Neural progenitor cell (in vitro differentiated cells): ENCODE measurements at regions not wholly inside any gene's neighbourhood (a gene's known extent, or its start where the extent isn't known, plus 50 kb on each side); places are given as distances from the start of the nearest gene placed in this dataset.

ENCODE experiments used
- DNase-seq: peaks from one replicate; pipeline ENCODE4 v3.0.0-alpha.2; 2016; ENCODE audit warnings: low spot score
- H2AFZ ChIP-seq: fragments of 200-600 bp; sonication (generic); replicated peaks from 2 replicates; pipeline ENCODE4 v1.6.1; 2016; ENCODE audit warnings: antibody characterized with exemption
- H3F3A ChIP-seq: fragments of 200-600 bp; sonication (generic); 2 replicates; pipeline ENCODE4 v1.6.1; 2016; ENCODE audit warnings: antibody characterized with exemption, low read depth
- H3K27ac ChIP-seq: fragments of 200-600 bp; sonication (generic); 2 replicates; pipeline ENCODE4 v1.5.1; 2016; ENCODE audit warnings: mild to moderate bottlenecking
- H3K27me3 ChIP-seq: fragments of 200-600 bp; sonication (generic); 2 replicates; pipeline ENCODE4 v1.6.1; 2016; ENCODE audit warnings: mild to moderate bottlenecking, moderate library complexity
- H3K36me3 ChIP-seq: fragments of 200-600 bp; sonication (generic); 2 replicates; pipeline ENCODE4 v1.5.1; 2016
- H3K4me1 ChIP-seq: fragments of 200-600 bp; sonication (generic); 2 replicates; pipeline ENCODE4 v1.6.1; 2016; ENCODE audit warnings: mixed run types
- H3K4me2 ChIP-seq: fragments of 200-600 bp; sonication (generic); 2 replicates; pipeline ENCODE4 v1.6.1; 2016
- H3K4me3 ChIP-seq: fragments of 200-600 bp; sonication (generic); 2 replicates; pipeline ENCODE4 v1.5.1; 2016
- H3K79me2 ChIP-seq: fragments of 200-600 bp; sonication (generic); 2 replicates; pipeline ENCODE4 v1.6.1; 2016; ENCODE audit warnings: low read depth
- H3K9ac ChIP-seq: fragments of 200-600 bp; sonication (generic); 2 replicates; pipeline ENCODE4 v1.6.1; 2016
- H3K9me3 ChIP-seq: fragments of 200-600 bp; sonication (generic); 2 replicates; pipeline ENCODE4 v1.5.1; 2016; ENCODE audit warnings: low read depth
- H4K20me1 ChIP-seq: fragments of 200-600 bp; sonication (generic); 2 replicates; pipeline ENCODE4 v1.6.1; 2016; ENCODE audit warnings: low read depth
- H3K27ac Mint-ChIP-seq: 3 replicates; pipeline ENCODE4 v1.8.0; 2021; ENCODE audit warnings: mixed read lengths
- H3K27me3 Mint-ChIP-seq: 2 replicates; pipeline ENCODE4 v1.8.0; 2022; ENCODE audit warnings: low read depth, mild to moderate bottlenecking, inconsistent platforms, moderate library complexity, mixed read lengths; ENCODE audit not compliant: insufficient read depth
- H3K36me3 Mint-ChIP-seq: 3 replicates; pipeline ENCODE4 v1.8.0; 2021; ENCODE audit warnings: mixed read lengths
- H3K4me1 Mint-ChIP-seq: 3 replicates; pipeline ENCODE4 v1.8.0; 2021; ENCODE audit warnings: mixed read lengths
- H3K4me3 Mint-ChIP-seq: 3 replicates; pipeline ENCODE4 v1.8.0; 2021; ENCODE audit warnings: mild to moderate bottlenecking, moderate library complexity, mixed read lengths
- H3K9me3 Mint-ChIP-seq: 3 replicates; pipeline ENCODE4 v1.8.0; 2020; ENCODE audit warnings: mixed read lengths
- EZH2 ChIP-seq: fragments of 200-600 bp; sonication (generic); IDR thresholded peaks from 2 replicates; pipeline ENCODE4 v1.6.1; 2017; ENCODE audit warnings: antibody characterized with exemption, mild to moderate bottlenecking, moderate library complexity
- EZH2phosphoT487 ChIP-seq: fragments of 200-600 bp; sonication (generic); IDR thresholded peaks from 2 replicates; pipeline ENCODE4 v1.6.1; 2017; ENCODE audit warnings: antibody characterized with exemption
- TF ChIP-seq, protein P1 (sequence below): fragments of 200-600 bp; sonication (generic); IDR thresholded peaks from 2 replicates; pipeline ENCODE4 v1.5.1; 2017; ENCODE audit warnings: antibody characterized with exemption, mild to moderate bottlenecking

DNA sequence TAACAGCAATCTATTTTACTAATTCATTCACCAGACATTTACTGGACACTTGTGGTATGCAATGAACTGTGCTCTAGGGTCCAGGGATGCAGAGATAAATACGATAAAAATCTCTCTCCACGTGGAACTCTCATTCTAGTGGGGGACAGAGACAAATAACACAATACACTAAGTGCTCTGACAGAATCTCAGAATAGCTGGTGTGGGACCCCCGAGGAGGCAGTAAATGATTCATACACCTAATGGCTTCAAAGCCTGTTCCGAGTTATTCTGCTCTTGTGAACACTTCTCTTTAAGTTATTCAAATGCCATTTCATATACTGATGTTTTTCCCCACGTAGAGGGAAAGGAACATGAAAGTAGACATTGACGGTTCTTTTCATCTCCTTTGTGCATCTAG is 302.0 kb upstream of the PDE4D start:
- no peak overlapping the region for H3K9ac ChIP-seq
- H3K27me3 Mint-ChIP-seq: no peaks in the 10 kb centered on the region
- H3F3A ChIP-seq: no peaks in the 10 kb centered on the region
- no peak overlapping the region for H2AFZ ChIP-seq
- H3K4me3 ChIP-seq: no peak overlapping the region
- H3K27ac ChIP-seq: no peak overlapping the region
- no peaks in the 10 kb centered on the region for H3K9me3 Mint-ChIP-seq
- no peaks in the 10 kb centered on the region for H3K36me3 Mint-ChIP-seq
- no peak overlapping the region for H3K27ac Mint-ChIP-seq
- H3K9me3 ChIP-seq: no peaks in the 10 kb centered on the region
- H4K20me1 ChIP-seq: no peaks in the 10 kb centered on the region
- no peak for TF ChIP-seq EZH2phosphoT487
- no peak for TF ChIP-seq EZH2
- TF ChIP-seq, protein P1, sequence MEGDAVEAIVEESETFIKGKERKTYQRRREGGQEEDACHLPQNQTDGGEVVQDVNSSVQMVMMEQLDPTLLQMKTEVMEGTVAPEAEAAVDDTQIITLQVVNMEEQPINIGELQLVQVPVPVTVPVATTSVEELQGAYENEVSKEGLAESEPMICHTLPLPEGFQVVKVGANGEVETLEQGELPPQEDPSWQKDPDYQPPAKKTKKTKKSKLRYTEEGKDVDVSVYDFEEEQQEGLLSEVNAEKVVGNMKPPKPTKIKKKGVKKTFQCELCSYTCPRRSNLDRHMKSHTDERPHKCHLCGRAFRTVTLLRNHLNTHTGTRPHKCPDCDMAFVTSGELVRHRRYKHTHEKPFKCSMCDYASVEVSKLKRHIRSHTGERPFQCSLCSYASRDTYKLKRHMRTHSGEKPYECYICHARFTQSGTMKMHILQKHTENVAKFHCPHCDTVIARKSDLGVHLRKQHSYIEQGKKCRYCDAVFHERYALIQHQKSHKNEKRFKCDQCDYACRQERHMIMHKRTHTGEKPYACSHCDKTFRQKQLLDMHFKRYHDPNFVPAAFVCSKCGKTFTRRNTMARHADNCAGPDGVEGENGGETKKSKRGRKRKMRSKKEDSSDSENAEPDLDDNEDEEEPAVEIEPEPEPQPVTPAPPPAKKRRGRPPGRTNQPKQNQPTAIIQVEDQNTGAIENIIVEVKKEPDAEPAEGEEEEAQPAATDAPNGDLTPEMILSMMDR: no peak
- H3K27me3 ChIP-seq: no peaks in the 10 kb centered on the region
- no peak overlapping the region for H3K4me3 Mint-ChIP-seq
- H3K36me3 ChIP-seq: no peaks in the 10 kb centered on the region
- no peak overlapping the region for H3K4me2 ChIP-seq
- H3K4me1 Mint-ChIP-seq: peaks cover 9% of the 10 kb centered on the region
- H3K79me2 ChIP-seq: no peaks in the 10 kb centered on the region
- no peak for DNase-seq
- H3K4me1 ChIP-seq: no peaks in the 10 kb centered on the region

DNA sequence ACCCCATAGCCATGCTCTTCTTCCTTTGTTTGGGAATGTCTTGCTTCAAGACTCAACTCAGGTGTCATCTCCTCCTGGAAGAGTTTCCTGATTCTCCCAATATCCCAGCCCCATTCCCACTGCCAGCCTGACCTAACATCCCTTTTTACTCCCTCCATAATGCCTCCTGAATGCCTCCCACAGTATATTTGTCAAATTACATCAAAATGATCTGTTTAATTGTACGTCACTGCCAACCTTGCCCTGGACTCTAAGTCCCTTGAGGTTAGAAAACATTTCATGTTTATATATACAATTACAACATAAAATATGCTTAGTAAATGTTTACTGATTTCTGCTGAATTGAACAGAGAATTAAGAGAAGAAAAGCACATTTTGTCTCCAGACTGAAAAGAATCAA is 301.6 kb upstream of the PDE4D start:
- Histone ChIP-seq H3K9ac (no peak overlapping the region), H3K4me2 (no peak overlapping the region), H2AFZ (no peak overlapping the region), H3K4me3 (no peak overlapping the region), H3K4me1 (no peaks in the 10 kb centered on the region), H3F3A (no peaks in the 10 kb centered on the region), H3K27me3 (no peaks in the 10 kb centered on the region), H4K20me1 (no peaks in the 10 kb centered on the region), H3K36me3 (no peaks in the 10 kb centered on the region), H3K9me3 (no peaks in the 10 kb centered on the region), H3K27ac (no peak overlapping the region), H3K79me2 (no peaks in the 10 kb centered on the region)
- Mint-ChIP-seq H3K27ac (peak overlapping the region; percentile 8), H3K4me3 (no peak overlapping the region), H3K36me3 (no peaks in the 10 kb centered on the region), H3K27me3 (no peaks in the 10 kb centered on the region), H3K4me1 (peaks cover 9% of the 10 kb centered on the region), H3K9me3 (no peaks in the 10 kb centered on the region)
- DNase-seq: no peak
- no peak for TF ChIP-seq EZH2
- TF ChIP-seq, protein P1: no peak
- no peak for TF ChIP-seq EZH2phosphoT487

DNA sequence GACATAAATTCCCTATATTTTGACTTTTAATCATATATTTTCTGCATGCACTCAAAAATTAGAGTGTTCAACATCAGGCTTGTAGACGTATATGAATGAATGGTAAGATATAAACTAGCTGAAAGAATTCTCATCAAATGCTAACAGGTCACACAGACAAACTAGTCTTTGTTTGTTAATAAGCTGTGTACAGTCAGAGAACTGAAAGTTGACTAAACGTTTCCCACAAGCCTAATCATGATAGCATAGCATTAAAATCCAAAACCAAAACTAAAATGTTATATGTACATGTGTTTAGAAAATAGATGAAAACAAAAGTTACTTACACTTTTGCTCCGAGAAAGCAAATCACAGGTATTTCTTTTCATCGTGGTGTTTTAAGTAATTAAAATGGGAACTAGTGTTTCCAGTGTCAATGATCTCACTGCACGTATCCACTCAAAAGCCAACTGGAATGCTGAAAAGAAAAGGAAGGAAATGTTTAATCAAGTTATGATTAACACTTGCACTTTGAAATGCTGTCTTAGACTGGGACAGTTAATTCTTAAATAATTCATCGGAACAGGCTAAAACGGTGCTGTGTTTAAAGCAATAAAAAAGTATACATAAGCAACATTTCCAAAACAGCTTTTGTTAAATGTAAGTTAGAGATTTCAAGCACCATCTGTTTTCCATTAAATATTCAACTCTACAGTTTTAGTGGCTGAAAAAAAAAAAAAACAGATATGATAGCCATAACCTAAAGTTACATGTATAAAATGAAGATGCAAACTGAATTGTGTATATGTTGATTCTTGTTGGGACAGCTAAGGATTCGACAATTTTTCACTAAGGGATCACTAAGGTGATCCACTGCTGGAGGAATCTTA is 291.9 kb upstream of the PDE4D start:
- Histone ChIP-seq H3K36me3 (no peaks in the 10 kb centered on the region), H3K79me2 (no peaks in the 10 kb centered on the region), H3K9me3 (no peaks in the 10 kb centered on the region), H4K20me1 (no peaks in the 10 kb centered on the region), H3K4me1 (no peaks in the 10 kb centered on the region), H2AFZ (no peak overlapping the region), H3K27ac (no peak overlapping the region), H3F3A (no peaks in the 10 kb centered on the region), H3K9ac (no peak overlapping the region), H3K4me3 (no peak overlapping the region), H3K27me3 (no peaks in the 10 kb centered on the region), H3K4me2 (no peak overlapping the region)
- H3K27me3 Mint-ChIP-seq: no peaks in the 10 kb centered on the region
- no peak overlapping the region for H3K27ac Mint-ChIP-seq
- no peaks in the 10 kb centered on the region for H3K36me3 Mint-ChIP-seq
- no peak for TF ChIP-seq EZH2phosphoT487
- TF ChIP-seq, protein P1: no peak
- TF ChIP-seq EZH2: no peak
- no peak overlapping the region for H3K4me3 Mint-ChIP-seq
- no peak for DNase-seq
- H3K9me3 Mint-ChIP-seq: no peaks in the 10 kb centered on the region
- no peaks in the 10 kb centered on the region for H3K4me1 Mint-ChIP-seq
